GM23338 (cell line): ENCODE measurements at regions not wholly inside any gene's neighbourhood (a gene's known extent, or its start where the extent isn't known, plus 50 kb on each side); places are given as distances from the start of the nearest gene placed in this dataset.

ENCODE experiments used
- EZH2 ChIP-seq: fragments of 200-600 bp; sonication (generic); IDR thresholded peaks from one replicate; pipeline ENCODE4 v1.8.0; 2017; ENCODE audit warnings: antibody characterized with exemption, mild to moderate bottlenecking, low read depth; ENCODE audit not compliant: unreplicated experiment
- EZH2phosphoT487 ChIP-seq: fragments of 200-600 bp; sonication (generic); IDR thresholded peaks from one replicate; pipeline ENCODE4 v1.8.1; 2018; ENCODE audit warnings: antibody characterized with exemption; ENCODE audit not compliant: unreplicated experiment
- REST ChIP-seq: IDR thresholded peaks from one replicate; pipeline ENCODE4 v1.6.1; 2018; ENCODE audit warnings: antibody characterized with exemption; ENCODE audit not compliant: unreplicated experiment
- TF ChIP-seq, protein P1 (sequence below), 2 experiments: fragments of 200-600 bp in 1 of 2; sonication (generic) in 1 of 2; conservative IDR thresholded peaks; 2 replicates each; pipeline versions ENCODE4 v1.5.1 to v1.6.1; 2016 to 2017; ENCODE audit warnings: antibody characterized with exemption in 2 of 2, low read depth in 2 of 2, mild to moderate bottlenecking in 2 of 2, moderate library complexity in 1 of 2

- TF ChIP-seq REST (no peak), EZH2phosphoT487 (no peak), EZH2 (no peak)
- TF ChIP-seq, protein P1, sequence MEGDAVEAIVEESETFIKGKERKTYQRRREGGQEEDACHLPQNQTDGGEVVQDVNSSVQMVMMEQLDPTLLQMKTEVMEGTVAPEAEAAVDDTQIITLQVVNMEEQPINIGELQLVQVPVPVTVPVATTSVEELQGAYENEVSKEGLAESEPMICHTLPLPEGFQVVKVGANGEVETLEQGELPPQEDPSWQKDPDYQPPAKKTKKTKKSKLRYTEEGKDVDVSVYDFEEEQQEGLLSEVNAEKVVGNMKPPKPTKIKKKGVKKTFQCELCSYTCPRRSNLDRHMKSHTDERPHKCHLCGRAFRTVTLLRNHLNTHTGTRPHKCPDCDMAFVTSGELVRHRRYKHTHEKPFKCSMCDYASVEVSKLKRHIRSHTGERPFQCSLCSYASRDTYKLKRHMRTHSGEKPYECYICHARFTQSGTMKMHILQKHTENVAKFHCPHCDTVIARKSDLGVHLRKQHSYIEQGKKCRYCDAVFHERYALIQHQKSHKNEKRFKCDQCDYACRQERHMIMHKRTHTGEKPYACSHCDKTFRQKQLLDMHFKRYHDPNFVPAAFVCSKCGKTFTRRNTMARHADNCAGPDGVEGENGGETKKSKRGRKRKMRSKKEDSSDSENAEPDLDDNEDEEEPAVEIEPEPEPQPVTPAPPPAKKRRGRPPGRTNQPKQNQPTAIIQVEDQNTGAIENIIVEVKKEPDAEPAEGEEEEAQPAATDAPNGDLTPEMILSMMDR (conservative IDR thresholded peaks at IDR 0.05; ENCODE audit: low read depth in 2 of 2): no peak
Observed at GRCh38 chr1:30149226-30149625, 574.2 kb downstream of the MATN1 start.
